WTC11 (cell line): ENCODE measurements at regions not wholly inside any gene's neighbourhood (a gene's known extent, or its start where the extent isn't known, plus 50 kb on each side); places are given as distances from the start of the nearest gene placed in this dataset.

ENCODE experiments used
- ATF1 ChIP-seq: sonication (generic); formaldehyde crosslinking; IDR thresholded peaks from 2 replicates; pipeline ENCODE4 v1.8.1; 2023; ENCODE audit warnings: mild to moderate bottlenecking, moderate library complexity, missing genetic modification reagents
- CTCF ChIP-seq: fragments of 200-600 bp; IDR thresholded peaks from 2 replicates; pipeline ENCODE4 v1.8.0; 2022; ENCODE audit warnings: antibody characterized with exemption
- E2F1 ChIP-seq: sonication (generic); formaldehyde crosslinking; IDR thresholded peaks from 2 replicates; pipeline ENCODE4 v1.8.0; 2022; ENCODE audit warnings: mild to moderate bottlenecking, missing genetic modification reagents
- ESRRA ChIP-seq: sonication (generic); formaldehyde crosslinking; IDR thresholded peaks from 2 replicates; pipeline ENCODE4 v1.8.1; 2022; ENCODE audit warnings: mild to moderate bottlenecking, missing genetic modification reagents, borderline replicate concordance
- SMAD3 ChIP-seq: sonication (generic); formaldehyde crosslinking; IDR thresholded peaks from 2 replicates; pipeline ENCODE4 v1.8.0; 2022; ENCODE audit warnings: missing genetic modification reagents, mild to moderate bottlenecking, borderline replicate concordance
- TEAD4 ChIP-seq: sonication (generic); formaldehyde crosslinking; IDR thresholded peaks from 2 replicates; pipeline ENCODE4 v1.8.0; 2022; ENCODE audit warnings: mild to moderate bottlenecking, missing genetic modification reagents
- ZNF232 ChIP-seq: sonication (generic); formaldehyde crosslinking; IDR thresholded peaks from 2 replicates; pipeline ENCODE4 v1.8.0; 2022; ENCODE audit warnings: mild to moderate bottlenecking, missing genetic modification reagents

GRCh38 chr11:82085493-82085892 is 648.2 kb downstream of the FAM181B start:
- TF ChIP-seq ATF1 (CRISPR knock-in tag) = no peak
- TF ChIP-seq ZNF232 (CRISPR knock-in tag) = no peak
- TF ChIP-seq E2F1 (CRISPR knock-in tag) = no peak
- TF ChIP-seq ESRRA (CRISPR knock-in tag) = no peak
- no peak for TF ChIP-seq TEAD4 (CRISPR knock-in tag)
- no peak for TF ChIP-seq CTCF
- no peak for TF ChIP-seq SMAD3 (CRISPR knock-in tag)
